ENCODE measurements at regions not wholly inside any gene's neighbourhood (a gene's known extent, or its start where the extent isn't known, plus 50 kb on each side); places are given as distances from the start of the nearest gene placed in this dataset.

GRCh38 chr16:86355531-86355930 is 154.8 kb upstream of the FOXF1 start:
- H3K27ac ChIP-seq (ENCODE audit: low read depth in 1 of 3, low read length in 2 of 3), result no peak overlapping the region
- peaks cover 0 to 4% (median 0%) of the 10 kb centered on the region in 3 donors for H3K27me3 ChIP-seq (ENCODE audit: control insufficient read depth in 3 of 3, insufficient read depth in 3 of 3, low read length in 3 of 3)
- no peak overlapping the region for H3K4me3 ChIP-seq (ENCODE audit: low read depth in 1 of 3, low read length in 3 of 3)
- no peaks in the 10 kb centered on the region for H3K36me3 ChIP-seq (ENCODE audit: control insufficient read depth in 3 of 3, insufficient read depth in 2 of 3, low read depth in 1 of 3, low read length in 3 of 3)
- WGBS, 3 donors, result 80 to 84% (median 81%) methylated on average over 5 of the region's 5 CpGs
- no peak for FAIRE-seq
- peaks cover 0 to 12% of the 10 kb centered on the region in 2 donors for H3K9me3 ChIP-seq (ENCODE audit: control insufficient read depth in 2 of 2, insufficient read depth in 1 of 2, low read depth in 1 of 2, low read length in 1 of 2)
- DNase-seq, result no peak
- H3K4me1 ChIP-seq (ENCODE audit: control insufficient read depth in 3 of 3, insufficient read depth in 2 of 3, low read depth in 1 of 3, low read length in 2 of 3), result no peaks in the 10 kb centered on the region

GRCh38 chr16:86355951-86356350 is 154.4 kb upstream of the FOXF1 start:
- Histone ChIP-seq H3K36me3 (ENCODE audit: control insufficient read depth in 3 of 3, insufficient read depth in 2 of 3, low read depth in 1 of 3, low read length in 3 of 3) (no peaks in the 10 kb centered on the region), H3K9me3 (ENCODE audit: control insufficient read depth in 2 of 2, insufficient read depth in 1 of 2, low read depth in 1 of 2, low read length in 1 of 2) (peaks cover 0 to 12% of the 10 kb centered on the region in 2 donors), H3K27me3 (ENCODE audit: control insufficient read depth in 3 of 3, insufficient read depth in 3 of 3, low read length in 3 of 3) (peaks cover 0 to 8% (median 0%) of the 10 kb centered on the region in 3 donors), H3K4me3 (ENCODE audit: low read depth in 1 of 3, low read length in 3 of 3) (no peak overlapping the region), H3K27ac (ENCODE audit: low read depth in 1 of 3, low read length in 2 of 3) (no peak overlapping the region), H3K4me1 (ENCODE audit: control insufficient read depth in 3 of 3, insufficient read depth in 2 of 3, low read depth in 1 of 3, low read length in 2 of 3) (no peaks in the 10 kb centered on the region)
- DNase-seq (no peak), FAIRE-seq (no peak)
- WGBS, 3 donors, result 89 to 95% (median 94%) methylated on average over 3 of the region's 3 CpGs

GRCh38 chr16:86356804-86357203 is 153.5 kb upstream of the FOXF1 start:
- FAIRE-seq, result no peak

GRCh38 chr16:86357303-86357702 is 153.0 kb upstream of the FOXF1 start:
- H3K4me3 ChIP-seq (ENCODE audit: low read depth in 1 of 3, low read length in 3 of 3), result no peak overlapping the region
- FAIRE-seq (no peak), DNase-seq (no peak)
- H3K36me3 ChIP-seq (ENCODE audit: control insufficient read depth in 3 of 3, insufficient read depth in 2 of 3, low read depth in 1 of 3, low read length in 3 of 3), result no peaks in the 10 kb centered on the region
- peaks cover 0 to 8% (median 0%) of the 10 kb centered on the region in 3 donors for H3K27me3 ChIP-seq (ENCODE audit: control insufficient read depth in 3 of 3, insufficient read depth in 3 of 3, low read length in 3 of 3)
- H3K9me3 ChIP-seq (ENCODE audit: control insufficient read depth in 2 of 2, insufficient read depth in 1 of 2, low read depth in 1 of 2, low read length in 1 of 2), result peaks cover 0 to 12% of the 10 kb centered on the region in 2 donors
- H3K4me1 ChIP-seq (ENCODE audit: control insufficient read depth in 3 of 3, insufficient read depth in 2 of 3, low read depth in 1 of 3, low read length in 2 of 3), result no peaks in the 10 kb centered on the region
- H3K27ac ChIP-seq (ENCODE audit: low read depth in 1 of 3, low read length in 2 of 3), result no peak overlapping the region
- 85 to 92% (median 89%) methylated on average over 6 of the region's 6 CpGs for WGBS, 3 donors

More at GRCh38 chr16:86356804-86357203, 153.5 kb upstream of the FOXF1 start:
- 77 to 79% (median 78%) methylated on average over 7 of the region's 7 CpGs for WGBS, 3 donors
- Histone ChIP-seq H3K9me3 (ENCODE audit: control insufficient read depth in 2 of 2, insufficient read depth in 1 of 2, low read depth in 1 of 2, low read length in 1 of 2) (peaks cover 0 to 12% of the 10 kb centered on the region in 2 donors), H3K4me3 (ENCODE audit: low read depth in 1 of 3, low read length in 3 of 3) (no peak overlapping the region), H3K36me3 (ENCODE audit: control insufficient read depth in 3 of 3, insufficient read depth in 2 of 3, low read depth in 1 of 3, low read length in 3 of 3) (no peaks in the 10 kb centered on the region), H3K4me1 (ENCODE audit: control insufficient read depth in 3 of 3, insufficient read depth in 2 of 3, low read depth in 1 of 3, low read length in 2 of 3) (no peaks in the 10 kb centered on the region), H3K27ac (ENCODE audit: low read depth in 1 of 3, low read length in 2 of 3) (no peak overlapping the region), H3K27me3 (ENCODE audit: control insufficient read depth in 3 of 3, insufficient read depth in 3 of 3, low read length in 3 of 3) (peaks cover 0 to 8% (median 0%) of the 10 kb centered on the region in 3 donors)
- DNase-seq, result no peak

- FAIRE-seq, result no peak
- Histone ChIP-seq H3K9me3 (ENCODE audit: control insufficient read depth in 2 of 2, insufficient read depth in 1 of 2, low read depth in 1 of 2, low read length in 1 of 2) (peaks cover 0 to 12% of the 10 kb centered on the region in 2 donors), H3K27me3 (ENCODE audit: control insufficient read depth in 3 of 3, insufficient read depth in 3 of 3, low read length in 3 of 3) (peaks cover 0 to 12% (median 0%) of the 10 kb centered on the region in 3 donors), H3K36me3 (ENCODE audit: control insufficient read depth in 3 of 3, insufficient read depth in 2 of 3, low read depth in 1 of 3, low read length in 3 of 3) (no peaks in the 10 kb centered on the region), H3K27ac (ENCODE audit: low read depth in 1 of 3, low read length in 2 of 3) (no peak overlapping the region), H3K4me3 (ENCODE audit: low read depth in 1 of 3, low read length in 3 of 3) (no peak overlapping the region), H3K4me1 (ENCODE audit: control insufficient read depth in 3 of 3, insufficient read depth in 2 of 3, low read depth in 1 of 3, low read length in 2 of 3) (no peaks in the 10 kb centered on the region)
- 43 to 69% (median 59%) methylated on average over 4 to 6 of the region's 8 CpGs for WGBS, 3 donors
- no peak for DNase-seq
Measured at GRCh38 chr16:86357950-86358349, 152.4 kb upstream of the FOXF1 start.

GRCh38 chr16:86359571-86359970 is 150.8 kb upstream of the FOXF1 start:
- Histone ChIP-seq H3K27ac (ENCODE audit: low read depth in 1 of 3, low read length in 2 of 3) (no peak overlapping the region), H3K27me3 (ENCODE audit: control insufficient read depth in 3 of 3, insufficient read depth in 3 of 3, low read length in 3 of 3) (peaks cover 0 to 19% (median 0%) of the 10 kb centered on the region in 3 donors), H3K4me3 (ENCODE audit: low read depth in 1 of 3, low read length in 3 of 3) (no peak overlapping the region), H3K4me1 (ENCODE audit: control insufficient read depth in 3 of 3, insufficient read depth in 2 of 3, low read depth in 1 of 3, low read length in 2 of 3) (no peaks in the 10 kb centered on the region), H3K36me3 (ENCODE audit: control insufficient read depth in 3 of 3, insufficient read depth in 2 of 3, low read depth in 1 of 3, low read length in 3 of 3) (no peaks in the 10 kb centered on the region), H3K9me3 (ENCODE audit: control insufficient read depth in 2 of 2, insufficient read depth in 1 of 2, low read depth in 1 of 2, low read length in 1 of 2) (peaks cover 0 to 12% of the 10 kb centered on the region in 2 donors)
- no peak for FAIRE-seq
- WGBS, 3 donors, result 58 to 63% (median 62%) methylated on average over 5 of the region's 5 CpGs
- DNase-seq, result no peak

- Histone ChIP-seq H3K4me3 (ENCODE audit: low read depth in 1 of 3, low read length in 3 of 3) (no peak overlapping the region), H3K27ac (ENCODE audit: low read depth in 1 of 3, low read length in 2 of 3) (no peak overlapping the region), H3K36me3 (ENCODE audit: control insufficient read depth in 3 of 3, insufficient read depth in 2 of 3, low read depth in 1 of 3, low read length in 3 of 3) (no peaks in the 10 kb centered on the region), H3K27me3 (ENCODE audit: control insufficient read depth in 3 of 3, insufficient read depth in 3 of 3, low read length in 3 of 3) (peaks cover 0 to 19% (median 0%) of the 10 kb centered on the region in 3 donors), H3K4me1 (ENCODE audit: control insufficient read depth in 3 of 3, insufficient read depth in 2 of 3, low read depth in 1 of 3, low read length in 2 of 3) (peaks cover 0 to 2% (median 0%) of the 10 kb centered on the region in 3 donors), H3K9me3 (ENCODE audit: control insufficient read depth in 2 of 2, insufficient read depth in 1 of 2, low read depth in 1 of 2, low read length in 1 of 2) (no peaks in the 10 kb centered on the region)
- FAIRE-seq, result no peak
- 76 to 84% (median 77%) methylated on average over 9 of the region's 9 CpGs for WGBS, 3 donors
- DNase-seq, result no peak
Measured at GRCh38 chr16:86362155-86362849, 148.0 kb upstream of the FOXF1 start.

- no peak for DNase-seq
- Histone ChIP-seq H3K9me3 (ENCODE audit: control insufficient read depth in 2 of 2, insufficient read depth in 1 of 2, low read depth in 1 of 2, low read length in 1 of 2) (no peaks in the 10 kb centered on the region), H3K27me3 (ENCODE audit: control insufficient read depth in 3 of 3, insufficient read depth in 3 of 3, low read length in 3 of 3) (peaks cover 0 to 19% (median 0%) of the 10 kb centered on the region in 3 donors), H3K27ac (ENCODE audit: low read depth in 1 of 3, low read length in 2 of 3) (no peak overlapping the region), H3K4me1 (ENCODE audit: control insufficient read depth in 3 of 3, insufficient read depth in 2 of 3, low read depth in 1 of 3, low read length in 2 of 3) (peaks cover 0 to 2% (median 0%) of the 10 kb centered on the region in 3 donors), H3K4me3 (ENCODE audit: low read depth in 1 of 3, low read length in 3 of 3) (no peak overlapping the region), H3K36me3 (ENCODE audit: control insufficient read depth in 3 of 3, insufficient read depth in 2 of 3, low read depth in 1 of 3, low read length in 3 of 3) (no peaks in the 10 kb centered on the region)
- 33 to 47% (median 36%) methylated on average over 4 of the region's 4 CpGs for WGBS, 3 donors
- no peak for FAIRE-seq
Measured at GRCh38 chr16:86363057-86363490, 147.3 kb upstream of the FOXF1 start.
